Endothelial cell of umbilical vein (primary cell): ENCODE measurements at regions not wholly inside any gene's neighbourhood (a gene's known extent, or its start where the extent isn't known, plus 50 kb on each side); places are given as distances from the start of the nearest gene placed in this dataset.

Experiments used
- EZH2 ChIP-seq: IDR thresholded peaks from 2 replicates; pipeline ENCODE4 v1.6.1; 2012; ENCODE audit warnings: borderline replicate concordance, low read depth, mild to moderate bottlenecking, moderate library complexity, low read length, inconsistent platforms; ENCODE audit not compliant: severe bottlenecking
- FOS ChIP-seq: IDR thresholded peaks from 2 replicates; pipeline ENCODE4 v1.6.1; 2011; ENCODE audit warnings: mild to moderate bottlenecking, low read length, moderate library complexity, borderline replicate concordance; ENCODE audit not compliant: insufficient read depth
- JUN ChIP-seq: IDR thresholded peaks from 2 replicates; pipeline ENCODE4 v1.6.1; 2011; ENCODE audit warnings: borderline replicate concordance, low read depth; ENCODE audit not compliant: insufficient read length, insufficient read depth
- POLR2A ChIP-seq: IDR thresholded peaks from 2 replicates; pipeline ENCODE4 v1.6.1; 2012; ENCODE audit warnings: low read depth, mild to moderate bottlenecking, control low read depth, low read length
- TF ChIP-seq, protein P1 (sequence below), 2 donors: IDR thresholded peaks; 1 replicate in 1 of 2; 2 replicates in 1 of 2; pipeline ENCODE4 v1.5.1; 2011; ENCODE audit warnings: low read length in 2 of 2, mild to moderate bottlenecking in 2 of 2, moderate library complexity in 2 of 2, control low read depth in 1 of 2, inconsistent platforms in 1 of 2, low read depth in 1 of 2; ENCODE audit not compliant: insufficient read depth in 1 of 2; ENCODE audit errors: extremely low read depth in 1 of 2
- TF ChIP-seq, protein P2 (sequence below): IDR thresholded peaks from 2 replicates; pipeline ENCODE4 v1.6.1; 2011; ENCODE audit not compliant: insufficient read depth, insufficient read length

DNA sequence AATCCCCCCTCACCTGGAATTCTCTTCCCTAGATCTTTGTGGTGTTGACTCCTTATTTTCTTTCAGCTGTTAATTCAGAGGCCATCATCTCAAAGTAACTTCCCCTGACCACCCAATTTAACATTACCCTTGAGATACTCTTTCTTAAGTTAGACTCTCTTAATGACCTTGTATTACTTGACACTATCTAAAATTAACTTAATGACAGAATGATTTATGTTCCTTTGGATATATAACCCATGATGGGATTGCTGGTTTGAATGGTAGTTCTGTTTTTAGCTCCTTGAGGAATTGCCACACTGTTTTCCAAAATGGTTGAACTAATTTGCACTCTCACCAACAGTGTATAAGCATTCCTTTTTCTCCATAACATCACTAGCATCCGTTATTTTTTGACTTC, 298.0 kb downstream of the NNT start:
- TF ChIP-seq, protein P1, sequence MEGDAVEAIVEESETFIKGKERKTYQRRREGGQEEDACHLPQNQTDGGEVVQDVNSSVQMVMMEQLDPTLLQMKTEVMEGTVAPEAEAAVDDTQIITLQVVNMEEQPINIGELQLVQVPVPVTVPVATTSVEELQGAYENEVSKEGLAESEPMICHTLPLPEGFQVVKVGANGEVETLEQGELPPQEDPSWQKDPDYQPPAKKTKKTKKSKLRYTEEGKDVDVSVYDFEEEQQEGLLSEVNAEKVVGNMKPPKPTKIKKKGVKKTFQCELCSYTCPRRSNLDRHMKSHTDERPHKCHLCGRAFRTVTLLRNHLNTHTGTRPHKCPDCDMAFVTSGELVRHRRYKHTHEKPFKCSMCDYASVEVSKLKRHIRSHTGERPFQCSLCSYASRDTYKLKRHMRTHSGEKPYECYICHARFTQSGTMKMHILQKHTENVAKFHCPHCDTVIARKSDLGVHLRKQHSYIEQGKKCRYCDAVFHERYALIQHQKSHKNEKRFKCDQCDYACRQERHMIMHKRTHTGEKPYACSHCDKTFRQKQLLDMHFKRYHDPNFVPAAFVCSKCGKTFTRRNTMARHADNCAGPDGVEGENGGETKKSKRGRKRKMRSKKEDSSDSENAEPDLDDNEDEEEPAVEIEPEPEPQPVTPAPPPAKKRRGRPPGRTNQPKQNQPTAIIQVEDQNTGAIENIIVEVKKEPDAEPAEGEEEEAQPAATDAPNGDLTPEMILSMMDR (IDR thresholded peaks at IDR 0.05; ENCODE audit: extremely low read depth in 1 of 2, insufficient read depth in 1 of 2, low read depth in 1 of 2, low read length in 2 of 2), result no peak
- TF ChIP-seq EZH2 (no peak), FOS (no peak), JUN (no peak), POLR2A (no peak)
- TF ChIP-seq, protein P2, sequence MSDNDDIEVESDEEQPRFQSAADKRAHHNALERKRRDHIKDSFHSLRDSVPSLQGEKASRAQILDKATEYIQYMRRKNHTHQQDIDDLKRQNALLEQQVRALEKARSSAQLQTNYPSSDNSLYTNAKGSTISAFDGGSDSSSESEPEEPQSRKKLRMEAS, result no peak
